ENCODE measurements at regions not wholly inside any gene's neighbourhood (a gene's known extent, or its start where the extent isn't known, plus 50 kb on each side); places are given as distances from the start of the nearest gene placed in this dataset.

GRCh38 chr7:98795741-98796493, 73.9 kb downstream of the TMEM130 start:
- H2AFZ ChIP-seq (ENCODE audit: low read depth, low read length, poor library complexity, severe bottlenecking), result no peak overlapping the region
- no peaks in the 10 kb centered on the region for H3K79me2 ChIP-seq (ENCODE audit: insufficient read depth, low read length)
- H3K27ac ChIP-seq (ENCODE audit: low read depth, low read length), result no peak overlapping the region
- CTCF ChIA-PET, result interaction anchor here (1.0 kb wide), 1 partner anchor 37 kb away, joined by 3 read pairs; no protein-coding TSS in a partner anchor
- RAD21 ChIA-PET (ENCODE audit: low non-redundant PET in 1 of 2, low total read pairs in 2 of 2, uncharacterized antibody in 2 of 2, unreplicated experiment in 2 of 2), result no interaction called here
- no peaks in the 10 kb centered on the region for H3K9me3 ChIP-seq (ENCODE audit: control insufficient read depth in 1 of 2, insufficient read depth in 1 of 2, low read depth in 1 of 2, low read length in 2 of 2)
- POLR2A ChIA-PET, result no interaction called here
- ATAC-seq (no peak), DNase-seq (ENCODE audit: low read depth, low spot score) (no peak)
- no peaks in the 10 kb centered on the region for H4K20me1 ChIP-seq (ENCODE audit: insufficient read depth)
- H3K27me3 ChIP-seq (ENCODE audit: insufficient read depth, low read length), result no peaks in the 10 kb centered on the region
- no peaks in the 10 kb centered on the region for H3K36me3 ChIP-seq (ENCODE audit: control insufficient read depth in 1 of 2, insufficient read depth in 2 of 2, low read length in 2 of 2)
- no peak overlapping the region for H3K4me2 ChIP-seq (ENCODE audit: low read length)
- H3K9ac ChIP-seq (ENCODE audit: low read length), result no peak overlapping the region
- BruUV-seq (replicated peaks), result no TSS peak
- H3K4me3 ChIP-seq (replicated peaks in 1 of 2; ENCODE audit: low read depth in 1 of 2, low read length in 2 of 2), result no peak overlapping the region
- H3K9me2 ChIP-seq (ENCODE audit: insufficient read depth), result no peaks in the 10 kb centered on the region
- TF ChIP-seq POLR2AphosphoS5 (IDR thresholded peaks at IDR 0.05; ENCODE audit: low read depth, low read length) (no peak), RAD21 (IDR thresholded peaks at IDR 0.05; ENCODE audit: low read depth) (no peak), ZBTB33 (IDR thresholded peaks at IDR 0.05; ENCODE audit: extremely low read depth, insufficient replicate concordance, low read length) (no peak)
- peaks cover 11 to 23% of the 10 kb centered on the region in 2 experiments; a peak in 3 of 4 replicates for H3K4me1 ChIP-seq (ENCODE audit: control insufficient read depth in 1 of 2, insufficient read depth in 2 of 2, low read length in 2 of 2)
- intact Hi-C loops (cut with micrococcal nuclease), result no loop called here

All from HCT116 (cell line).